OCI-LY7 (cell line): ENCODE measurements at regions not wholly inside any gene's neighbourhood (a gene's known extent, or its start where the extent isn't known, plus 50 kb on each side); places are given as distances from the start of the nearest gene placed in this dataset.

Experiments
- BruUV-seq: library from RNA; stranded (reverse); fragments of 400-500 nt; replicated peaks from 2 replicates; lab custom pipeline; 2021; lab: Mats Ljungman, UMichigan
- CTCF ChIA-PET: fragments of 300-600 bp; sonication (Branson Sonifier 250); formaldehyde crosslinking; loops from one replicate; lab custom pipeline; 2022; ENCODE audit warnings: antibody characterized with exemption; ENCODE audit not compliant: unreplicated experiment; lab: Charles Lee
- POLR2A ChIA-PET: fragments of 300-600 bp; sonication (Branson Sonifier 250); formaldehyde crosslinking; loops from one replicate; lab custom pipeline; 2022; ENCODE audit warnings: antibody characterized with exemption; lab: Charles Lee
- DNase-seq: peaks from one replicate; pipeline ENCODE4 v3.0.0-alpha.2; 2015; ENCODE audit warnings: low spot score
- H2AFZ ChIP-seq: fragments of 200-600 bp; sonication (generic), shearing (Covaris generic); 2 replicates; pipeline ENCODE4 v1.6.1; 2014; ENCODE audit warnings: mild to moderate bottlenecking, antibody characterized with exemption, low read length, moderate library complexity
- H3K27ac ChIP-seq: fragments of 200-600 bp; sonication (generic); 2 replicates; pipeline ENCODE4 v1.5.1; 2014; ENCODE audit warnings: mixed run types, low read depth, mild to moderate bottlenecking, moderate library complexity, low read length, inconsistent platforms; ENCODE audit not compliant: poor library complexity, severe bottlenecking
- H3K36me3 ChIP-seq: fragments of 200-600 bp; sonication (generic); 2 replicates; pipeline ENCODE4 v1.6.1; 2014; ENCODE audit warnings: mild to moderate bottlenecking, antibody characterized with exemption, low read length, moderate library complexity, mixed read lengths; ENCODE audit not compliant: insufficient read depth
- H3K4me1 ChIP-seq: fragments of 200-600 bp; sonication (generic); 2 replicates; pipeline ENCODE4 v1.5.1; 2014; ENCODE audit warnings: mild to moderate bottlenecking, low read length; ENCODE audit not compliant: insufficient read depth, poor library complexity, severe bottlenecking
- H3K4me2 ChIP-seq: fragments of 200-600 bp; sonication (generic); 2 replicates; pipeline ENCODE4 v1.6.1; 2014; ENCODE audit warnings: mild to moderate bottlenecking, low read length
- H3K4me3 ChIP-seq: fragments of 200-600 bp; sonication (generic); 2 replicates; pipeline ENCODE4 v1.5.1; 2014; ENCODE audit warnings: mild to moderate bottlenecking, low read depth, low read length; ENCODE audit not compliant: poor library complexity, severe bottlenecking
- H3K79me2 ChIP-seq: fragments of 200-600 bp; sonication (generic); 2 replicates; pipeline ENCODE4 v1.6.1; 2016; ENCODE audit warnings: low read depth, mild to moderate bottlenecking, low read length, moderate library complexity, mixed read lengths; ENCODE audit not compliant: insufficient read depth
- H3K9me2 ChIP-seq: fragments of 200-600 bp; sonication (generic); 2 replicates; pipeline ENCODE4 v1.6.1; 2016; ENCODE audit warnings: mild to moderate bottlenecking, low read length, mixed read lengths; ENCODE audit not compliant: insufficient read depth
- H3K9me3 ChIP-seq: fragments of 200-600 bp; sonication (generic); 2 replicates; pipeline ENCODE4 v1.6.1; 2014; ENCODE audit warnings: mild to moderate bottlenecking, mixed run types, low read length, mixed read lengths
- H4K20me1 ChIP-seq: fragments of 200-600 bp; sonication (generic); 2 replicates; pipeline ENCODE4 v1.6.1; 2014; ENCODE audit warnings: mild to moderate bottlenecking, antibody characterized with exemption, low read length, moderate library complexity, mixed read lengths; ENCODE audit not compliant: insufficient read depth
- EZH2phosphoT487 ChIP-seq: fragments of 200-600 bp; sonication (generic); IDR thresholded peaks from 2 replicates; pipeline ENCODE4 v1.6.1; 2018; ENCODE audit warnings: low read depth, borderline replicate concordance, mild to moderate bottlenecking, mixed run types, antibody characterized with exemption, low read length, moderate library complexity, mixed read lengths
- intact Hi-C: fragments of 100-400 bp; cut with micrococcal nuclease; formaldehyde crosslinking; loops from one replicate; pipeline ENCODE4 v1.10.0; 2022; ENCODE audit not compliant: unreplicated experiment
- TF ChIP-seq, protein P1 (sequence below): fragments of 200-600 bp; sonication (generic); conservative IDR thresholded peaks from 2 replicates; pipeline ENCODE4 v1.5.1; 2014; ENCODE audit warnings: mild to moderate bottlenecking, antibody characterized with exemption, low read length, moderate library complexity, mixed read lengths

DNA sequence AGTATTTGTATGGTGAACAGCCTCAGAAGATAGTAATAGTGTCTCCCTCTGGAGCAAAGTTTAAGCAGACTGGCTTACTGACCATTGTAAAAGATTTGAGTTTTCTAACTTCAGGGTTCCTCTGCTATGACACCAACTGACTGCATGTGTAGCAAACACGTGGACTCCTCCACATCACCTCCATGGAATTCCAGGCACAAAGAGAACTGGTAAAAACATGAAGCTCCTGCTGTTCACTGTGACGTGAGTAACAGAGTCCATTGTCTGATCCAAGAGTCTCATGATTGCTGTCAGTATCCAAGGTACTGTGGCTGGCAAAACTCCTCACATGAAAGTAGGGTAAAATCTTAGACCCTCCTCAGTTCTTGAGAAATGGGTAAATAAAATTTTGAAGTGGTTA is 107.6 kb upstream of the FAM9B start:
- POLR2A ChIA-PET = no interaction called here
- CTCF ChIA-PET = no interaction called here
- Histone ChIP-seq H3K4me1 (no peaks in the 10 kb centered on the region), H3K4me3 (no peak overlapping the region), H3K4me2 (no peak overlapping the region), H3K9me3 (no peaks in the 10 kb centered on the region), H2AFZ (no peak overlapping the region), H3K79me2 (no peaks in the 10 kb centered on the region), H3K9me2 (no peaks in the 10 kb centered on the region), H3K36me3 (no peaks in the 10 kb centered on the region), H4K20me1 (no peaks in the 10 kb centered on the region), H3K27ac (no peak overlapping the region)
- DNase-seq = no peak
- no TSS peak for BruUV-seq
- intact Hi-C loops = no loop called here
- TF ChIP-seq, protein P1, sequence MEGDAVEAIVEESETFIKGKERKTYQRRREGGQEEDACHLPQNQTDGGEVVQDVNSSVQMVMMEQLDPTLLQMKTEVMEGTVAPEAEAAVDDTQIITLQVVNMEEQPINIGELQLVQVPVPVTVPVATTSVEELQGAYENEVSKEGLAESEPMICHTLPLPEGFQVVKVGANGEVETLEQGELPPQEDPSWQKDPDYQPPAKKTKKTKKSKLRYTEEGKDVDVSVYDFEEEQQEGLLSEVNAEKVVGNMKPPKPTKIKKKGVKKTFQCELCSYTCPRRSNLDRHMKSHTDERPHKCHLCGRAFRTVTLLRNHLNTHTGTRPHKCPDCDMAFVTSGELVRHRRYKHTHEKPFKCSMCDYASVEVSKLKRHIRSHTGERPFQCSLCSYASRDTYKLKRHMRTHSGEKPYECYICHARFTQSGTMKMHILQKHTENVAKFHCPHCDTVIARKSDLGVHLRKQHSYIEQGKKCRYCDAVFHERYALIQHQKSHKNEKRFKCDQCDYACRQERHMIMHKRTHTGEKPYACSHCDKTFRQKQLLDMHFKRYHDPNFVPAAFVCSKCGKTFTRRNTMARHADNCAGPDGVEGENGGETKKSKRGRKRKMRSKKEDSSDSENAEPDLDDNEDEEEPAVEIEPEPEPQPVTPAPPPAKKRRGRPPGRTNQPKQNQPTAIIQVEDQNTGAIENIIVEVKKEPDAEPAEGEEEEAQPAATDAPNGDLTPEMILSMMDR = no peak
- no peak for TF ChIP-seq EZH2phosphoT487

DNA sequence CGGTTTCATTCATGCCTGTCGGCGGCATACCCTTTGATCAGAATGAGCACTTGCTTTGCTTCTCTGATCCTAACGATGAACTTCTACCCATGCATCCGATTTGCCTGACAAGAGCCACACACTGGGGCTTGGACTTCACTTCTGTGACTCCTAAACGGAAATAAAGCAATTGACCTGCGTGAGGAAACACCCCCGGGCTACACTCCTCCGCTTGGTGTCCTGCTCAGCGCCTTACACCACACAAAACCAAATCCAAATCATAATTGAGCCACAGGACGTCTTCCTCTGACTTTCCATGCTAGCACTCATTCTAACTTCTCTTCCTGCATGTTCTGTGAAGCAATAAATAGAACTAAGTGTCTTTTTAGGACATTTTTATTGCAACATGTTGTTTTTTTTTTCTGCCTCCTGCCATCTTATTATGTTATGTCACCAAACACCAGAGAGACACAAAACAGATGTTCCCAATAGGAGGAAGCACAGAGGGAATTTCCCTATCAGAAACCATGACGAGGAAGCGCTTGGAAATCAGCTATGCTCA is 110.8 kb upstream of the FAM9B start:
- H3K27ac ChIP-seq = no peak overlapping the region
- CTCF ChIA-PET = no interaction called here
- DNase-seq = no peak
- no TSS peak for BruUV-seq
- POLR2A ChIA-PET = no interaction called here
- intact Hi-C loops = no loop called here
- H4K20me1 ChIP-seq = no peaks in the 10 kb centered on the region
- no peak overlapping the region for H2AFZ ChIP-seq
- TF ChIP-seq EZH2phosphoT487 = no peak
- TF ChIP-seq, protein P1 = no peak
- no peak overlapping the region for H3K4me2 ChIP-seq
- H3K4me3 ChIP-seq = no peak overlapping the region
- H3K9me3 ChIP-seq = no peaks in the 10 kb centered on the region
- no peaks in the 10 kb centered on the region for H3K79me2 ChIP-seq
- H3K9me2 ChIP-seq = no peaks in the 10 kb centered on the region
- H3K36me3 ChIP-seq = no peaks in the 10 kb centered on the region
- no peaks in the 10 kb centered on the region for H3K4me1 ChIP-seq

DNA sequence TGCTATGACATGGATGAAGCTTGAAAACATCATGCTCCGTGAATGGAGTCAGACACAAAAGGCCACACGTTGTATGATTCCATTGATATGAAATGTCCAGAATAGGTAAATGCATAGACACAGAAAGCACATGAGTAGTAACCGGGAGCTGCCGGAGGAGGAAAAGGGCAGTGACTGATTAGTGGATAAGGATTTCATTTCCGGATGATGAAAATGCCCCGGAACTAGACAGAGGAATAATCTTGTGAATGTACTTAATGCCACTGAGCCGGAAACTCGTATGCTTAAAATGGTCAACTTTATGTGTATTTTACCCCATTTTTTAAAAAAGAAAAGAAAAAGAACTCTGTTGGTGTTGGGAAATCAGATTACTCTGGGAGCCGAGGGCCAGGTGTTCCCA is 112.7 kb upstream of the FAM9B start:
- DNase-seq = no peak
- H2AFZ ChIP-seq = no peak overlapping the region
- no peak overlapping the region for H3K4me2 ChIP-seq
- no peaks in the 10 kb centered on the region for H3K9me3 ChIP-seq
- no peak overlapping the region for H3K4me3 ChIP-seq
- intact Hi-C loops = no loop called here
- no peaks in the 10 kb centered on the region for H4K20me1 ChIP-seq
- no TSS peak for BruUV-seq
- H3K4me1 ChIP-seq = no peaks in the 10 kb centered on the region
- CTCF ChIA-PET = no interaction called here
- no peak overlapping the region for H3K27ac ChIP-seq
- no peaks in the 10 kb centered on the region for H3K36me3 ChIP-seq
- no peaks in the 10 kb centered on the region for H3K9me2 ChIP-seq
- TF ChIP-seq EZH2phosphoT487 = no peak
- TF ChIP-seq, protein P1 = no peak
- no peaks in the 10 kb centered on the region for H3K79me2 ChIP-seq
- POLR2A ChIA-PET = interaction anchor here (0.6 to 0.7 kb wide), 3 partner anchors 11 to 495 kb away, joined by 3 to 9 read pairs (median 3); no protein-coding TSS in a partner anchor
